Smooth muscle cell (in vitro differentiated cells): ENCODE measurements at regions not wholly inside any gene's neighbourhood (a gene's known extent, or its start where the extent isn't known, plus 50 kb on each side); places are given as distances from the start of the nearest gene placed in this dataset.

ENCODE experiments used
- DNase-seq: peaks from one replicate; lab custom pipeline; 2025; ENCODE audit not compliant: unreplicated experiment; lab: John Stamatoyannopoulos, UW
- H2AFZ ChIP-seq: fragments of 200-600 bp; sonication (generic); 2 replicates; pipeline ENCODE4 v1.6.0; 2016; ENCODE audit warnings: antibody characterized with exemption, low read depth, mild to moderate bottlenecking
- H3F3A ChIP-seq: fragments of 200-600 bp; sonication (generic); 2 replicates; pipeline ENCODE4 v1.6.0; 2017; ENCODE audit warnings: antibody characterized with exemption, low read depth
- H3K27ac ChIP-seq: fragments of 200-600 bp; sonication (generic); 2 replicates; pipeline ENCODE4 v1.5.1; 2016; ENCODE audit warnings: low read depth, mild to moderate bottlenecking
- H3K27me3 ChIP-seq: fragments of 200-600 bp; sonication (generic); 2 replicates; pipeline ENCODE4 v1.6.1; 2016; ENCODE audit warnings: low read depth, mild to moderate bottlenecking
- H3K36me3 ChIP-seq: fragments of 200-600 bp; sonication (generic); 2 replicates; pipeline ENCODE4 v1.5.1; 2016; ENCODE audit warnings: low read depth
- H3K4me1 ChIP-seq: fragments of 200-600 bp; sonication (generic); 2 replicates; pipeline ENCODE4 v1.5.1; 2016; ENCODE audit warnings: low read depth
- H3K4me2 ChIP-seq: fragments of 200-600 bp; sonication (generic); 2 replicates; pipeline ENCODE4 v1.6.0; 2016; ENCODE audit warnings: mild to moderate bottlenecking
- H3K4me3 ChIP-seq: fragments of 200-600 bp; sonication (generic); 2 replicates; pipeline ENCODE4 v1.5.1; 2016; ENCODE audit warnings: mild to moderate bottlenecking
- H3K79me2 ChIP-seq: fragments of 200-600 bp; sonication (generic); 2 replicates; pipeline ENCODE4 v1.6.0; 2016; ENCODE audit warnings: low read depth, mild to moderate bottlenecking
- H3K9ac ChIP-seq: fragments of 200-600 bp; sonication (generic); 2 replicates; pipeline ENCODE4 v1.6.0; 2016; ENCODE audit warnings: low read depth
- H3K9me3 ChIP-seq: fragments of 200-600 bp; sonication (generic); replicated peaks from 2 replicates; pipeline ENCODE4 v1.5.1; 2016; ENCODE audit warnings: low read depth
- H4K20me1 ChIP-seq: fragments of 200-600 bp; sonication (generic); 2 replicates; pipeline ENCODE4 v1.6.0; 2016; ENCODE audit warnings: low read depth
- CTCF ChIP-seq: fragments of 200-600 bp; sonication (generic); IDR thresholded peaks from 2 replicates; pipeline ENCODE4 v1.5.1; 2017; ENCODE audit warnings: borderline replicate concordance, mild to moderate bottlenecking, antibody characterized with exemption; ENCODE audit not compliant: insufficient read depth, poor library complexity, severe bottlenecking
- WGBS: methylation state at CpG from one replicate; pipeline ENCODE4 v1.1.7; 2016; ENCODE audit warnings: low lambda C conversion rate; 5-methylcytosine and 5-hydroxymethylcytosine counted together

- WGBS, result 72% methylated on average over 5 of the region's 6 CpGs
- H3K9ac ChIP-seq, result no peak overlapping the region
- no peaks in the 10 kb centered on the region for H3K9me3 ChIP-seq
- H3K4me2 ChIP-seq, result no peak overlapping the region
- H3K27me3 ChIP-seq, result no peaks in the 10 kb centered on the region
- no peak overlapping the region for H3K27ac ChIP-seq
- H3K4me3 ChIP-seq, result no peak overlapping the region
- DNase-seq, result no peak
- H3K79me2 ChIP-seq, result no peaks in the 10 kb centered on the region
- H3K4me1 ChIP-seq, result peaks cover 7% of the 10 kb centered on the region
- TF ChIP-seq CTCF, result no peak
- H4K20me1 ChIP-seq, result no peaks in the 10 kb centered on the region
- H3F3A ChIP-seq, result no peaks in the 10 kb centered on the region
- no peak overlapping the region for H2AFZ ChIP-seq
- H3K36me3 ChIP-seq, result no peaks in the 10 kb centered on the region
Observed at GRCh38 chr1:114232691-114233090, 79.0 kb upstream of the SYT6 start.

GRCh38 chr1:114231301-114231700 lies 77.6 kb upstream of the SYT6 start:
- WGBS, result 92% methylated on average over 4 of the region's 4 CpGs
- H3K9ac ChIP-seq, result no peak overlapping the region
- no peak for DNase-seq
- no peaks in the 10 kb centered on the region for H3K9me3 ChIP-seq
- H3K4me1 ChIP-seq, result peaks cover 7% of the 10 kb centered on the region
- no peak overlapping the region for H3K27ac ChIP-seq
- no peaks in the 10 kb centered on the region for H3K27me3 ChIP-seq
- H2AFZ ChIP-seq, result no peak overlapping the region
- no peaks in the 10 kb centered on the region for H3K79me2 ChIP-seq
- H3F3A ChIP-seq, result no peaks in the 10 kb centered on the region
- H3K36me3 ChIP-seq, result no peaks in the 10 kb centered on the region
- H4K20me1 ChIP-seq, result no peaks in the 10 kb centered on the region
- no peak for TF ChIP-seq CTCF
- H3K4me3 ChIP-seq, result no peak overlapping the region
- H3K4me2 ChIP-seq, result no peak overlapping the region

GRCh38 chr1:114229368-114229767 lies 75.7 kb upstream of the SYT6 start:
- H3K9ac ChIP-seq, result no peak overlapping the region
- H3K9me3 ChIP-seq, result no peaks in the 10 kb centered on the region
- DNase-seq, result no peak
- 93% methylated on average over 7 of the region's 7 CpGs for WGBS
- no peak for TF ChIP-seq CTCF
- no peaks in the 10 kb centered on the region for H3K79me2 ChIP-seq
- no peak overlapping the region for H2AFZ ChIP-seq
- no peaks in the 10 kb centered on the region for H3K36me3 ChIP-seq
- H4K20me1 ChIP-seq, result no peaks in the 10 kb centered on the region
- no peak overlapping the region for H3K4me2 ChIP-seq
- peaks cover 7% of the 10 kb centered on the region for H3K4me1 ChIP-seq
- H3F3A ChIP-seq, result no peaks in the 10 kb centered on the region
- no peak overlapping the region for H3K27ac ChIP-seq
- no peak overlapping the region for H3K4me3 ChIP-seq
- no peaks in the 10 kb centered on the region for H3K27me3 ChIP-seq

GRCh38 chr1:114227059-114227458 lies 73.4 kb upstream of the SYT6 start:
- Histone ChIP-seq H2AFZ (no peak overlapping the region), H3K4me1 (peaks cover 7% of the 10 kb centered on the region), H4K20me1 (no peaks in the 10 kb centered on the region), H3K4me2 (no peak overlapping the region), H3K27ac (no peak overlapping the region), H3K27me3 (no peaks in the 10 kb centered on the region), H3F3A (no peaks in the 10 kb centered on the region), H3K4me3 (no peak overlapping the region), H3K9ac (no peak overlapping the region), H3K9me3 (no peaks in the 10 kb centered on the region), H3K79me2 (no peaks in the 10 kb centered on the region), H3K36me3 (no peaks in the 10 kb centered on the region)
- no peak for TF ChIP-seq CTCF
- WGBS, result 84% methylated on average over 4 of the region's 4 CpGs
- DNase-seq, result no peak
